ENCODE measurements at regions not wholly inside any gene's neighbourhood (a gene's known extent, or its start where the extent isn't known, plus 50 kb on each side); places are given as distances from the start of the nearest gene placed in this dataset.

- TF ChIP-seq RCOR1 (conservative IDR thresholded peaks at IDR 0.05; ENCODE audit: low read depth, low read length), result no peak
- no peak for TF ChIP-seq CTCF (IDR thresholded peaks at IDR 0.05 in 2 of 3, conservative IDR thresholded peaks at IDR 0.05 in 1 of 3; ENCODE audit: control insufficient read depth in 2 of 3, extremely low read depth in 1 of 3, insufficient read depth in 1 of 3, low read depth in 3 of 3, low read length in 3 of 3)
- TF ChIP-seq CEBPB (IDR thresholded peaks at IDR 0.05; ENCODE audit: borderline replicate concordance in 1 of 2, low read depth in 2 of 2, low read length in 2 of 2), result no peak
- no peak for TF ChIP-seq YY1 (IDR thresholded peaks at IDR 0.05; ENCODE audit: low read depth, low read length)
- TF ChIP-seq TARDBP (IDR thresholded peaks at IDR 0.05; ENCODE audit: borderline replicate concordance), result no peak
- TF ChIP-seq POLR2A (IDR thresholded peaks at IDR 0.05; ENCODE audit: low read depth, low read length), result no peak
- TF ChIP-seq MTA2 (IDR thresholded peaks at IDR 0.05; ENCODE audit: low read depth), result no peak
- no peak for TF ChIP-seq EZH2 (IDR thresholded peaks at IDR 0.05; ENCODE audit: borderline replicate concordance, control insufficient read depth, low read depth, low read length)
- no peak for TF ChIP-seq NR2C2 (IDR thresholded peaks at IDR 0.05; ENCODE audit: borderline replicate concordance, control insufficient read depth, insufficient read length, low read depth)
- no peak for TF ChIP-seq EP300 (IDR thresholded peaks at IDR 0.05; ENCODE audit: borderline replicate concordance in 1 of 2, control insufficient read depth in 1 of 2, low read depth in 2 of 2, low read length in 2 of 2)
- TF ChIP-seq EED (IDR thresholded peaks at IDR 0.05; ENCODE audit: low read depth), result no peak
- TF ChIP-seq POLR2AphosphoS5 (IDR thresholded peaks at IDR 0.05; ENCODE audit: low read length), result no peak
- TF ChIP-seq RAD21 (IDR thresholded peaks at IDR 0.05; ENCODE audit: insufficient read depth, low read depth, low read length), result no peak
Observed at GRCh38 chr6:71391126-71391525, 102.5 kb downstream of the OGFRL1 start.
